ENCODE measurements at regions not wholly inside any gene's neighbourhood (a gene's known extent, or its start where the extent isn't known, plus 50 kb on each side); places are given as distances from the start of the nearest gene placed in this dataset.

- TF ChIP-seq CTCF (IDR thresholded peaks at IDR 0.05) (no peak), POLR2A (IDR thresholded peaks at IDR 0.05) (no peak)
Measured at GRCh38 chr14:80087411-80087810, 123.9 kb downstream of the DIO2 start.

All from body of pancreas (tissue), 4 donors.